Activated CD4-positive, CD25-positive, alpha-beta regulatory T cell treated with anti-CD3 and anti-CD28 coated beads, Interleukin-2, amount 50 U/mL, for 24 hours (primary cell): ENCODE measurements at regions not wholly inside any gene's neighbourhood (a gene's known extent, or its start where the extent isn't known, plus 50 kb on each side); places are given as distances from the start of the nearest gene placed in this dataset.

Source experiments
- ATAC-seq, 2 donors: fragments of 150-1000 bp; cut with Tn5 transposase; one replicate each; pipeline ENCODE4 v1.10.0; 2021; ENCODE audit warnings: mild to moderate bottlenecking in 1 of 2, moderate library complexity in 1 of 2

DNA sequence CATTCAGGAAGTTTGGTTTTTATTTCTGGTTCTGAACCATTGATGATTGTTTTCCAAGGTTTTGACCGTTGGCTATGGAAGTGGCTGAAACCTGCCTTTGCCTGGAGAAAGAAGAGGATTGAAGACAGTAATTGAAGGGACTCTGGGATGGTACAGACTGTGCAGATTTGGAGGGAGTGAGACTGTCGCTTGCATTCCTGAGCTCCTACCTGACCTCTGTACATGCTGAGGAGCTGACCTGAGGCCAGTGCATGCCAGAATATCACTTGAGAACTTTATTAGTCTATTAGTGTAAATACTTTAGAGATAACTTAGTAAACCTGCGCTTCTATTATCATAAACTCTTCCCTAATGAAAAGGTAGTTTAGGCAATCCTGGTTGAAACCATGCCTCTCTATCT is 276.4 kb downstream of the IRS2 start:
- ATAC-seq = no peak

DNA sequence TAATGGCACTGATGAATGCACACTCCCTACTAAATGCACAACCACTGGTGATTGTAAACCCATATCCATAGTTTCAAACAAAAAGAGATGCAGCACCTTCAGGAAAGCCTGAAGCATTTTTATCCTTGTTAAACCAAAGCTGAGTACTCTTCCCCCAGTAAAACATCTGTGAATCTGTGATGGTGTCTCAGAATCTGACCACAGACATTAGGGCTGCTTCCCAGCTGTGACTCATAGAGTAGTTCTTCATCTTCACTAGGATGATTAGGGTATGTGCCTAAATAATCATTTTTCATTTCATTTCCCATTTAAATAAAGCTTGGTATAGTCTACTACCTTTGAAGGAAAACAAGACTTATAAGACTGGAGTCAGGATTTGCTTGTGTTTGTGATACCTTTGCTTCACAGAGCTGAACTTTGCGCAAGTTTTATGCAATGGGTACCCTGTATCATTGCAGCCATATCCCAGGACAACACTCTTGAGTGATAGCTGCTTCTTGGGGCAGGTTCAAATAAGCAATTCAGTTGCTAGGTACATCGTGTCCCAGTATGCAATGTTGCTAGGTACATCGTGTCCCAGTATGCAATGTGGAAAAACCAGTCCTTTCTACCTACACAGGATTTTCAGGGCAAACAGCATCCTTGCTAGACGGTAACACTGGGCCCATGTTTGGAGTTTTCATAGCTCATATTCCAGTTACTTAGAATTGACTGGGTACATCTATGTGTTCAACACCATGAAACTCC is 277.1 kb downstream of the IRS2 start:
- no peak for ATAC-seq

DNA sequence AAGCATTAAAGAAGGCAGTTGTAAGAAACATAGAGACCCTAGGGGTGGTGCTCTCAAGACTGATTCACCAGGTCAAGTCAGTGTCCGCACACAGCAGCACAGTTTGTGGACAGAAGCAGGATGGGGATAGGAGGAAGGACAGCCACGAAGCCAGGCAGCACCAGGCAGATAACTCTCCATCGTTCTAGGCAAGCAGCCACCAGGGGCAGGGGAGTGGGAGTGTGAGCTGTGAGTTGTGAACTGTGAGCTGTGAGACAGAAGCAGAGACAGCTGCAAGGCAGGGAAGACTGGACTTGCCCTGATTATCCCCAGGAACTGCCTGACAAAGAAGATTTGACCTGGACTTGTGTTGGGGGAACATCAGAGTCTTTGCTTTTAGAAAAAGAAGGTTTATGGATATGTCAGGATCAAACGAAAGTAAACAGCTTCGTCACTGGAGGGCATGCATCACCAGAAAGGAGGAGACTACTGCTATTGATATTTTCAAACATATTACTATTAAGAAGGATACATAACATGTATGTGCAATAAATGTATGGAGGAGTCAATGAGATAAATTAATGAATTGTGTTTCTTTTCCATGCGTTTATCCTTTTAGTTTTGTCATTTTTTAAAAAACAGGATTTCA is 286.1 kb downstream of the IRS2 start:
- ATAC-seq = no peak

DNA sequence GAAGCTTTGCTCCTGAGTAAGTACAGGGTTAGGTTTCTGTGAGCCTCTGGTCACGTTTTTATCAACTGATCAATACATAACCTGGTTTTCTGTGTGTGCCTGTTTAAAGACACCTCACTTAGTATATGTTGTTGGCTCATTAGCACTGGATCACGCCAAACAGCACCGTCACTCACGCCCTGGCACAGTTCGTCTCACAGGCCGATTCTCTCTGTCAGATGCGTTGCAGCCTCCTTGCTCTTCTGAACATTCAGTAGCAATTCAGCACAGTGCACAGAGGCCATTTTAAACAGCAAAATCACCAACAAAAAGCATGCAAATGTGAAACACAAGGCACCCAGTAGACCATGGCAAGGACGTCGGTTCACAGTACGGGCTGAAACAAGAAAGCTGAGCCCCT is 288.5 kb downstream of the IRS2 start:
- ATAC-seq = no peak

DNA sequence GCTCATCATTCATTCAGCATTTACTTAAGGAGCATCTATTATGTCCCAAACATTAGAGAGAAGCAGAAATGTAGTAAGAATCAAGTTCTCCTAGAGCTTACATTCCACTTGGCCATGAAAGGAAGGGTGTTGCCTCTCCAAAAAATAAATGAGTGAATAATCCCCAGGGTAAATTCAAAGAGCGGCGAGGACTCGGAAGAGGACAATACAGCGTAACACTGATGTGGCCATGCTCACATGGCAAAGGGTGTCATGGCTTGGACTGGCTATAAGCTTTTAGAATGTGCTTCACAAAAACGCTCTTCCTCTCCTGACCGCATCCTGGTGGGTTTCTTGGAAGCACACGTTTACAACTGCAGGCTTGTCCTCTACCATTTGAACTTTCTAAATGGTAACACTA is 290.2 kb downstream of the IRS2 start:
- ATAC-seq = no peak

DNA sequence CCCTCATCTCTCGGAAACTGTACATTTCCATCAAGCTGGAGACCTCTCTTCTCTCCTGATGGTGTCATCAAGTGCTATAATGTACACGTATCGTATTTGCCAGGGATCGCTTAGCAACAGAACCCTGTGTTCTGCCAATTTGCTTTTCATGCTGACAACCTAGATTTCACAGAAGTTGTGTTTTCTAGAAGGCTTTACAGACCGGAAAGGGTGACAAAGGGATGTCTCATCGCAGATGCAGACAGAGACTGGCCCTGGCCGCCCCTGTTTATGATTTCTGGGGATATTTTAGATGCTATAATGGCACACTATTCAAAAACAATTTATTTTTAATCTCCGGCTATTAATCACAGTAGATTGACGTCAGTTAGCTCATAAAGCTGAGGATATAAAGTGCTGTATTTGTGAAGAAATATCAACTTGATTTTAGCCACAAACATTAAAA is 291.4 kb downstream of the IRS2 start:
- ATAC-seq = no peak

DNA sequence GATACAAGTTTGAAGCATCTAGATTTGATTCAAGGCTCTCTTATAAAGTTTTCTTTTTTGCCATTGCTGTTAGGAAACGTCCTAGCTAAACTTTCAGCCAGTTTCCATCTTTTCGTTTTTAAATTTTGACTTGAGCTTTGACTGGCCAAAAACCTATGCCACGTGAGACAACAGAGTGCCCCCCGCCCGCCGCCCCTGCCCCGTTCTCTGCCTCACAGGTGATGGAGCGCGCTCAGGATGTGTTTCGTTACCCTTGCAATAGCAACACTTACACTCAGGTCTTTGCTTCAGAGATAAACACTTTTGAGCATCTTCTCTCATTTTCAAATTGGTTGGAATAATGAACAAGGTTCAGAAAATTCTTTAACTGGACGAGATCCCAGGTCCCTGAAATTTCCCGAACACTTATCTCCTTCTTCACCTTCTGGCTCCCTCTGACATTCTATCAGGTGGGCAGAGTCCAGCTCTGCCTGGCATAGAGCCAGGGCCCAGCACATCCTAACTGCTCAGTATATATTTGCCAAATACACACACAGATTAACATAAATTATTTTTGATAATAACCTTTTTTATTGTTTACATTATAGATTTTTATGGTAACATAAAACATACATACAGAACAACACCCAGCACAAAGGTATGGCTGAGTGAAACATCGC is 301.1 kb downstream of the IRS2 start:
- no peak for ATAC-seq

GRCh38 chr13:109483284-109483683 is 303.1 kb downstream of the IRS2 start:
- no peak for ATAC-seq

GRCh38 chr13:109481040-109481439 is 305.3 kb downstream of the IRS2 start:
- no peak for ATAC-seq

DNA sequence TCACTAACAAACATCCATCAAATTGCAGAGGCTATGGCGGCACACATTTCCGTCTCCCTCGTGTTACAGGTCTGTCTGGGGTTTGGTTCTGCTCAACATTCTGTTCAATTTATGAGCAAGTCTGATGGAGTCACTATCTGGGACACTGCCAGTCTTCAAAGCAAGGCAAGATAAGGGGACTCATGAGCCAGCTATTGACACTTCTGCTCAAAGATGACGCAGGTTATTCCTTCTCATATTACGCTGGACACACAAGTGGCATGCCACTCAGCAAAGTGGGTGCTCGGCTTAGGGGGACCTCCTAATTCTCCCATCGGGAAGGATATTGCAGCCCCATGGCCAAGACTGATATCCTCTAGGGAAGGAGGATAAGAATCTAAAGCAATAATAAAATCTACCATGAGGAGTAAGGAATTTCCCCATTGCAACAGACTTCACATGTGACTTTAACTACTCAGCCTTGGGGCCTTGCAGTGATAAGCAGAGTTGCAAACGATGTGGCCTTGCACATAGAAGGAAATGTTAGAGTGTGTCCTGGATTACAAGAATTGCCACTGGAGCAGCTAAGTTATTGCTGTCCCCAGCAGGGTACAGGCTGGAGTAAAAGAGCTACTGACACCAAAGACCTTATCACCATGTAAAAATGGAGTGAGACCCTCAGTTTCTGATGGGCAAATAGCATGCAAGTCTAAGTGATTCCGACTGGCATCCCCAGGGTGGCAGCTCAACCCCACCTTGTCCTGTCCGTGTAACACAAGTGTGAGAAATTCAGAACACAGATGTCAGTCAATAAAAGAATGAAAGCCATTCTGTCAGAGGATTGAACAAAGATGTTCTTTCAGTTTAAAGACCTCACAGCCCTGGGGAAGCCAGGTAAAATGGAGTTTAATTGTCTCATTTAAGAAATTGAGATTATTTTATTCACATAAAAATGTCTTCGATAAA is 306.1 kb downstream of the IRS2 start:
- no peak for ATAC-seq

- ATAC-seq = no peak
These were observed 306.8 kb downstream of the IRS2 start for GRCh38 chr13:109479534-109479933.

GRCh38 chr13:109476001-109476400 is 310.4 kb downstream of the IRS2 start:
- ATAC-seq = no peak

DNA sequence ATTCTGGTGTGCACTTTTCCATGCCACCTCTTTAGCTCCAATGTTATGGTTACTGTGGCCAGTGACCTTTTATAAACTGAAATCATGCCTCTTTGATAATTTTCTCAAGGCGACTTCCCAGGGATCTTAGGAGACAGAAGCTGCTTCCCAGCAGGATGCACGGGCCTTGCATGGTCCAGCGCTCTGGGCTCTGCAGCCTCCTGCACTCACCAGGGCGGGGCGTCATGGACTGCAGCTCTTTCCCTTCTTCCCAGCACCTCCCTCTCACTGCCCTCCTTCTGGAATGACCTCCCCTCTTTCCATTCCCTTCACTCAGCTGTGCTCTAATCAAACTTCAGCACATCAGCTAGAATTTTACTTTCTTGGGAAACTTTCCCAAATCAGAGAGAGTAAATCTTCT is 318.3 kb downstream of the IRS2 start:
- no peak for ATAC-seq

DNA sequence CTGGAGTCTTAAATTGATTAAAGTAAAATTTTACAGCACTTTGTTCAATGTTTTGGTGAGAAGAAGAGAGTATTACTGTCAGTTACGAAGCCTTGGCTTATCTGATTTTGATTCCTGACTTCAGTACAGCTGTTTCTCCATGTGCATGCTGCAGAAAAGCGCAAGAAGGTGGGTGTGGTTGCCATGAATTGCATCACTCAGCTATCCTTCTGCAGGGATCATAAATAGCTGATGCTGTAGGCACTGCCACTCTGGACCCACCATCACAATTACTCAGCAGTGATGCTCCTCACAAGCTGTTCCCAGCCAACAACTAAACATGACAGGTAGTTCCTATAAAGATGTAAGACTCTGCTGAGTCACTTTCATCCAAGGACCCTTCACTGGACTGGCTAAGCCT is 321.2 kb downstream of the IRS2 start:
- ATAC-seq = no peak

DNA sequence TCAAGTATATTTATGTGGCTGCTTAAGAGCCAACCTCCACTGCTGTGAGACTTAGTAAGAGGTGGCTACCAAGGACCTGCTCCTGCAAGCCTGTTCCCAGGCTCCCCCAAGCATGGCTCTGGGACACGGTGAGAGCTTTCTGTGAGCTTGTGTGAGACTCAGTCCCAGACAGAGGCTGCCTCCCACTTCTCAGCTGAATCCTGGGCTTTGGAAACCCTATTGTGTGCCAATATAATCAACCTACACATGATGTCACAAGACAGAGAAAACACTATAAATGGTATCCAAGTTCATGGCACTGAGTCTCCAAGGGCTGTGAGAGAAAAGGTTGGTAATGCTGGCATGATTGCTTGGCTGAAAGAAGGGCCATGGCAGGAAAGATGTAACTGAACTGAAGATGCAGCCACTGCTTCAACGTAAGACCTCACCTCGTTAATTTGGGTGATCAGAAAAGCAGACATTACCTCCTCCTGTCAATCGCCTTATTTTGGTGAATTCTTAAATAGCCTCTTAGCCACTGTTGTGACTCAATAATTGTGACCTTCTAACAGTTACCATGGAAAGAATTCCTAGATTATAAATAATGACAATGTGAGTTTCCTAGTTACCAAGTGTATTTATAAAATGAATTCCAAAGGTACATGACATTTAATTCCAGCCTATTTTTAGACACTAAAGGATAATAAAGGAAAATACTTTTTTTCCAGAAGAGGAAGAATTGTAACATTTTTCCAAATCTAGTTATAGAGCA is 332.0 kb downstream of the IRS2 start:
- no peak for ATAC-seq

DNA sequence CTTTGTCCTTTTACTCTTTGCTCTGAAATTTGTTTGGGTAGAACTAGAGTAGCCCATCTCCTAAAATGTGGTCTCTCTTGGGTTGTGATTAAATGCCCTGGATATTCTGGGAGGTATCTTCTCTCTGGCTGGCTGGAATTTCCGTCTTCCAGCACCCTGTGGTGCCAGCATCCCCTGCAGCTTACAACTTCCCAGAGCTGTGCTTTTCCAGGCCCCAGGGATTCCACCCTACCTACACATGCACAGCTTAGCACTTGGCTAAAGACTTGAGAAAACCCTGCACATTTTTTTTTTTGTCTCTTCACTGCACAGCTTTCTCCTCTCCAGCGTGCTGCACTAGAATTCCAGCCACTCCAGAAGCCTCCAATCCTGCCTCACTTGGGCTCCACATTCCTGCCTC is 334.7 kb downstream of the IRS2 start:
- ATAC-seq = no peak

- no peak for ATAC-seq
These were observed 337.8 kb downstream of the IRS2 start for GRCh38 chr13:109448629-109449028.

DNA sequence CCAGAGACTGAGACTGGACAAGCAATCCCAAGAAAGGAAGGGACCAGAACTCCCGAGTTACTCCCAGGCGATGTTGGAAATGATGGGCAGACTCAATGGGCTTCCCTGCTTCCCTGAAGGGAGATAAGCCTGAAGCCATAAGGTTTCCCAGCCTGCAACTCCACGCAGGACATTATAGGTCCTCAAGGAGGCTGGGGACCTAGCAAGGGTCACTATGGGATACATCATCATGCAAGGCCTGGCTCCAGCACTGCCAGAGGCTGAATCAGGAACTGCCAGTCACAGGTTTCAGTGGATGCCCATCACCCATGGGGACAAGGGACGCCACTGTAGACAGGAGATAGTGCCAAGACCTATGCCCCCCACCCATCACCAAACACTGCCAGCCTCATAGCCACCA is 338.7 kb downstream of the IRS2 start:
- ATAC-seq = no peak

GRCh38 chr13:109440320-109440719 is 346.1 kb downstream of the IRS2 start:
- no peak for ATAC-seq

- ATAC-seq = no peak
These were observed 346.6 kb downstream of the IRS2 start for GRCh38 chr13:109439813-109440212.

DNA sequence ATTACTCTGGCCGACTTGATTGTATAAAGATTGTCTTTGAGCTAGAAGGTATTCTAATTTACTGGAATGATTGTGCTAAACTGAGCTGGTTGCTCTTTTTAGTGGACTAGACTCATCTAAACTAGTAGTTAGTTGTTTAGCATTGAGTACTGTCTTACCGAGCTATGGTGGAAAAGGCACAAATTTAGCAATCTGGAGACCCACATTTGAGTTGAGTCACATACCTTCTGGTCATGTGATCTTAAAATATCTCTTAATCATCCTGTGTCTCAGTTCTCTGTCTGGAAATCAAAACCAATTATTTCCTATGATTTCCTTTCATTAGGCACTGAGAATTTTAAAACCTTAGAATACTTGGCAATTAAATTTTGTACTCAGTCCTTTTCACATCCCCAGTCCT is 349.5 kb downstream of the IRS2 start:
- ATAC-seq = no peak

- ATAC-seq = no peak
These were observed 350.2 kb downstream of the IRS2 start for GRCh38 chr13:109436055-109436622.
